H9 (cell line): ENCODE measurements at regions not wholly inside any gene's neighbourhood (a gene's known extent, or its start where the extent isn't known, plus 50 kb on each side); places are given as distances from the start of the nearest gene placed in this dataset.

ENCODE experiments used
- DNase-seq: peaks from one replicate; pipeline ENCODE4 v3.0.0-alpha.2; 2017
- H2AFZ ChIP-seq: one replicate; pipeline ENCODE4 v1.6.1; 2013; ENCODE audit warnings: mild to moderate bottlenecking, low read length, control low read depth, moderate library complexity
- H2AK5ac ChIP-seq: 2 replicates; pipeline ENCODE4 v1.6.1; 2013; ENCODE audit warnings: low read length, control low read depth, mixed read lengths; ENCODE audit not compliant: insufficient read length
- H2BK120ac ChIP-seq: one replicate; pipeline ENCODE4 v1.6.1; 2013; ENCODE audit warnings: low read depth, mild to moderate bottlenecking, low read length, control low read depth, inconsistent platforms; ENCODE audit not compliant: poor library complexity, severe bottlenecking
- H2BK12ac ChIP-seq: 2 replicates; pipeline ENCODE4 v1.6.1; 2013; ENCODE audit warnings: low read length, control low read depth, mixed read lengths, low read depth; ENCODE audit not compliant: insufficient read length
- H2BK15ac ChIP-seq: 2 replicates; pipeline ENCODE4 v1.6.1; 2013; ENCODE audit warnings: low read depth, low read length, control low read depth
- H2BK20ac ChIP-seq: one replicate; pipeline ENCODE4 v1.6.1; 2013; ENCODE audit warnings: low read depth, mild to moderate bottlenecking, low read length, control low read depth, inconsistent platforms; ENCODE audit not compliant: poor library complexity, severe bottlenecking
- H2BK5ac ChIP-seq: 2 replicates; pipeline ENCODE4 v1.6.1; 2013; ENCODE audit warnings: low read length, control low read depth, mixed read lengths; ENCODE audit not compliant: insufficient read length
- H3K14ac ChIP-seq: 2 replicates; pipeline ENCODE4 v1.6.1; 2013; ENCODE audit warnings: low read length, control low read depth; ENCODE audit not compliant: insufficient read depth
- H3K18ac ChIP-seq: 2 replicates; pipeline ENCODE4 v1.6.1; 2013; ENCODE audit warnings: low read depth, mild to moderate bottlenecking, mixed read lengths, low read length, control low read depth; ENCODE audit not compliant: insufficient read length
- H3K23ac ChIP-seq: 2 replicates; pipeline ENCODE4 v1.6.1; 2013; ENCODE audit warnings: low read length, control low read depth, mixed read lengths, low read depth; ENCODE audit not compliant: insufficient read length
- H3K23me2 ChIP-seq: 2 replicates; pipeline ENCODE4 v1.6.1; 2013; ENCODE audit warnings: low read depth, mild to moderate bottlenecking, mixed read lengths, low read length, control low read depth; ENCODE audit not compliant: insufficient read length, poor library complexity, severe bottlenecking
- H3K27ac ChIP-seq: 2 replicates; pipeline ENCODE4 v1.5.1; 2013; ENCODE audit warnings: low read length, control low read depth, mixed read lengths, low read depth; ENCODE audit not compliant: insufficient read length
- H3K27me3 ChIP-seq: 2 replicates; pipeline ENCODE4 v1.6.1; 2013; ENCODE audit warnings: low read length, control low read depth, inconsistent platforms; ENCODE audit not compliant: insufficient read depth
- H3K4ac ChIP-seq: 2 replicates; pipeline ENCODE4 v1.6.1; 2013; ENCODE audit warnings: low read depth, mild to moderate bottlenecking, control low read depth, inconsistent platforms, low read length, moderate library complexity
- H3K4me1 ChIP-seq: 2 replicates; pipeline ENCODE4 v1.6.1; 2013; ENCODE audit warnings: low read length, control low read depth, inconsistent platforms; ENCODE audit not compliant: insufficient read depth
- H3K4me2 ChIP-seq: 2 replicates; pipeline ENCODE4 v1.6.1; 2013; ENCODE audit warnings: low read length, control low read depth, mixed read lengths; ENCODE audit not compliant: insufficient read length, insufficient read depth
- H3K56ac ChIP-seq: 2 replicates; pipeline ENCODE4 v1.6.1; 2013; ENCODE audit warnings: low read depth, mild to moderate bottlenecking, mixed read lengths, low read length, control low read depth; ENCODE audit not compliant: insufficient read length
- H3K79me1 ChIP-seq: 2 replicates; pipeline ENCODE4 v1.6.1; 2013; ENCODE audit warnings: low read depth, mild to moderate bottlenecking, moderate library complexity, low read length, control low read depth, inconsistent platforms; ENCODE audit not compliant: insufficient read depth, poor library complexity, severe bottlenecking
- H3K79me2 ChIP-seq: 2 replicates; pipeline ENCODE4 v1.6.1; 2013; ENCODE audit warnings: low read length, control low read depth, inconsistent platforms; ENCODE audit not compliant: insufficient read depth
- H3K9ac ChIP-seq: 2 replicates; pipeline ENCODE4 v1.6.1; 2013; ENCODE audit warnings: low read length, control low read depth, mixed read lengths; ENCODE audit not compliant: insufficient read length; ENCODE audit errors: extremely low read depth
- H3K9me3 ChIP-seq: one replicate; pipeline ENCODE4 v1.6.1; 2013; ENCODE audit warnings: low read depth, low read length, inconsistent platforms; ENCODE audit not compliant: control insufficient read depth
- H3T11ph ChIP-seq: one replicate; pipeline ENCODE4 v1.6.1; 2013; ENCODE audit warnings: mild to moderate bottlenecking, low read length, control low read depth, inconsistent platforms
- H4K20me1 ChIP-seq: one replicate; pipeline ENCODE4 v1.6.1; 2013; ENCODE audit not compliant: control insufficient read depth, insufficient read length, insufficient read depth
- H4K5ac ChIP-seq: 2 replicates; pipeline ENCODE4 v1.6.1; 2013; ENCODE audit warnings: low read depth, mild to moderate bottlenecking, mixed read lengths, low read length, control low read depth; ENCODE audit not compliant: insufficient read length
- H4K8ac ChIP-seq: replicated peaks from 2 replicates; pipeline ENCODE4 v1.6.1; 2013; ENCODE audit warnings: low read length, control low read depth, mixed read lengths, low read depth; ENCODE audit not compliant: insufficient read length
- H4K91ac ChIP-seq: 2 replicates; pipeline ENCODE4 v1.6.1; 2013; ENCODE audit warnings: low read depth, mild to moderate bottlenecking, moderate library complexity, mixed read lengths, low read length, control low read depth; ENCODE audit not compliant: insufficient read length
- H3K27ac Mint-ChIP-seq, 3 experiments: 2 replicates in 2 of 3; 3 replicates in 1 of 3; pipeline ENCODE4 v1.8.0; 2020 to 2021; ENCODE audit warnings: mixed read lengths in 3 of 3, mild to moderate bottlenecking in 1 of 3, moderate library complexity in 1 of 3
- H3K27me3 Mint-ChIP-seq: 2 replicates; pipeline ENCODE4 v1.8.0; 2021; ENCODE audit warnings: low read depth, mild to moderate bottlenecking, moderate library complexity, mixed read lengths
- H3K36me3 Mint-ChIP-seq, 3 experiments: 2 replicates in 2 of 3; 3 replicates in 1 of 3; pipeline ENCODE4 v1.8.0; 2020 to 2021; ENCODE audit warnings: low read depth in 3 of 3, mixed read lengths in 3 of 3; ENCODE audit not compliant: insufficient read depth in 1 of 3
- H3K4me1 Mint-ChIP-seq, 2 experiments: 2 replicates each; pipeline ENCODE4 v1.8.0; 2020; ENCODE audit warnings: mixed read lengths in 2 of 2
- H3K4me3 Mint-ChIP-seq, 2 experiments: 2 replicates in 1 of 2; 3 replicates in 1 of 2; pipeline ENCODE4 v1.8.0; 2020 to 2021; ENCODE audit warnings: mild to moderate bottlenecking in 2 of 2, mixed read lengths in 2 of 2, moderate library complexity in 1 of 2
- H3K9me3 Mint-ChIP-seq, 2 experiments: 2 replicates in 1 of 2; 3 replicates in 1 of 2; pipeline ENCODE4 v1.8.0; 2020; ENCODE audit warnings: mild to moderate bottlenecking in 2 of 2, mixed read lengths in 2 of 2, moderate library complexity in 1 of 2
- WGBS: extraction: QIAGEN DNeasy Blood & Tissue Kit; methylation state at CpG from one replicate; pipeline ENCODE4 v1.1.7; 2013; ENCODE audit warnings: missing lambda C conversion rate, low lambda C conversion rate, mixed read lengths; ENCODE audit not compliant: insufficient read length; ENCODE audit errors: extremely low coverage; 5-methylcytosine and 5-hydroxymethylcytosine counted together
- TF ChIP-seq, protein P1 (sequence below): fragments of 200-600 bp; sonication (generic); conservative IDR thresholded peaks from 3 replicates; pipeline ENCODE4 v1.8.0; 2021; ENCODE audit warnings: antibody characterized with exemption, mild to moderate bottlenecking

DNA sequence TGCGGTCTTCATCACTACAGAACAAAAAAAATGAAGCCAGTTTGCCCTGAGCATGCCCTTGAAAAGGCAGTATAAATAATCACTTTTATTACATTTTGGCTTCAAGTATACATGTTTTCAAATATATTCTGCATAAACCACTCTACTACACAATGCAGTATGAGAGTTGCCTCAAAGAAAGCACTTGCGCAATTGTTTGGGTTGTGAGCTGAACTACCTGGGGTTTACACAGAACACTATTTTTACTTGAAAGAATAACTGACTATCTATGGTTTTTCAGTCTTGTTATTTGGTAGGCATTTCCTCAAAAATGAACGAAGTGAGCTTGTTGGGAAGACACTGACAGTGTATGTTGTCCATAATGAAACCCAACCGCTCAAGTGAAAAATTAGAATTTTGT, 264.4 kb upstream of the KLF12 start:
- no peak overlapping the region for H3K4me2 ChIP-seq
- no peaks in the 10 kb centered on the region for H3K23me2 ChIP-seq
- Mint-ChIP-seq H3K36me3 (peaks cover 0 to 7% (median 7%) of the 10 kb centered on the region in 3 experiments; a peak in 4 of 7 replicates), H3K4me1 (peaks cover 0 to 3% of the 10 kb centered on the region in 2 experiments; a peak in 1 of 4 replicates), H3K27me3 (no peaks in the 10 kb centered on the region), H3K9me3 (peaks cover 8 to 9% of the 10 kb centered on the region in 2 experiments; a peak in 3 of 5 replicates), H3K4me3 (no peak overlapping the region), H3K27ac (no peak overlapping the region)
- TF ChIP-seq, protein P1, sequence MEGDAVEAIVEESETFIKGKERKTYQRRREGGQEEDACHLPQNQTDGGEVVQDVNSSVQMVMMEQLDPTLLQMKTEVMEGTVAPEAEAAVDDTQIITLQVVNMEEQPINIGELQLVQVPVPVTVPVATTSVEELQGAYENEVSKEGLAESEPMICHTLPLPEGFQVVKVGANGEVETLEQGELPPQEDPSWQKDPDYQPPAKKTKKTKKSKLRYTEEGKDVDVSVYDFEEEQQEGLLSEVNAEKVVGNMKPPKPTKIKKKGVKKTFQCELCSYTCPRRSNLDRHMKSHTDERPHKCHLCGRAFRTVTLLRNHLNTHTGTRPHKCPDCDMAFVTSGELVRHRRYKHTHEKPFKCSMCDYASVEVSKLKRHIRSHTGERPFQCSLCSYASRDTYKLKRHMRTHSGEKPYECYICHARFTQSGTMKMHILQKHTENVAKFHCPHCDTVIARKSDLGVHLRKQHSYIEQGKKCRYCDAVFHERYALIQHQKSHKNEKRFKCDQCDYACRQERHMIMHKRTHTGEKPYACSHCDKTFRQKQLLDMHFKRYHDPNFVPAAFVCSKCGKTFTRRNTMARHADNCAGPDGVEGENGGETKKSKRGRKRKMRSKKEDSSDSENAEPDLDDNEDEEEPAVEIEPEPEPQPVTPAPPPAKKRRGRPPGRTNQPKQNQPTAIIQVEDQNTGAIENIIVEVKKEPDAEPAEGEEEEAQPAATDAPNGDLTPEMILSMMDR = no peak
- no peaks in the 10 kb centered on the region for H3K79me1 ChIP-seq
- no CpG with 5 or more reads among the region's 4 CpGs for WGBS
- H3K9me3 ChIP-seq = no peaks in the 10 kb centered on the region
- H3K27ac ChIP-seq = no peak overlapping the region
- H2BK12ac ChIP-seq = no peak overlapping the region
- no peak overlapping the region for H4K91ac ChIP-seq
- no peak overlapping the region for H3K9ac ChIP-seq
- no peak overlapping the region for H2AK5ac ChIP-seq
- no peak overlapping the region for H2AFZ ChIP-seq
- H3K23ac ChIP-seq = no peak overlapping the region
- H4K8ac ChIP-seq = no peak overlapping the region
- H3K18ac ChIP-seq = no peak overlapping the region
- no peak overlapping the region for H3T11ph ChIP-seq
- H2BK20ac ChIP-seq = no peak overlapping the region
- H4K5ac ChIP-seq = no peak overlapping the region
- H4K20me1 ChIP-seq = no peaks in the 10 kb centered on the region
- DNase-seq = no peak
- H3K4ac ChIP-seq = no peak overlapping the region
- no peaks in the 10 kb centered on the region for H3K4me1 ChIP-seq
- no peaks in the 10 kb centered on the region for H3K27me3 ChIP-seq
- H3K14ac ChIP-seq = no peak overlapping the region
- H2BK120ac ChIP-seq = no peak overlapping the region
- no peak overlapping the region for H3K56ac ChIP-seq
- no peaks in the 10 kb centered on the region for H3K79me2 ChIP-seq
- no peak overlapping the region for H2BK5ac ChIP-seq
- H2BK15ac ChIP-seq = no peak overlapping the region
